HepG2 (cell line): ENCODE measurements at regions not wholly inside any gene's neighbourhood (a gene's known extent, or its start where the extent isn't known, plus 50 kb on each side); places are given as distances from the start of the nearest gene placed in this dataset.

Source experiments
- ATAC-seq: fragments of 200-7000 bp; cut with Tn5 transposase; 3 replicates; pipeline ENCODE4 v1.9.1; 2020; ENCODE audit warnings: mild to moderate bottlenecking, moderate library complexity
- BruUV-seq: library from RNA; stranded (reverse); fragments of 400-500 nt; replicated peaks from 2 replicates; lab custom pipeline; 2021; lab: Mats Ljungman, UMichigan
- CTCF ChIA-PET: fragments of 300-600 bp; formaldehyde crosslinking; extraction: SDS; loops from one replicate; lab custom pipeline; 2021; ENCODE audit warnings: low total read pairs, inconsistent platforms, low intra/inter-chr PET ratio; lab: Yijun Ruan, JAX
- POLR2A ChIA-PET: fragments of 350-600 bp; sonication (Branson Sonifier 250); formaldehyde crosslinking; loops from one replicate; lab custom pipeline; 2020; ENCODE audit warnings: antibody characterized with exemption, inconsistent platforms; lab: Yijun Ruan, JAX
- DNase-seq: peaks from one replicate; pipeline ENCODE4 v3.0.0-alpha.2; 2015; ENCODE audit warnings: low spot score
- FAIRE-seq: peaks from 3 replicates; lab custom pipeline; 2011; peaks lifted over from hg19 to GRCh38; lab: Jason Lieb, UNC
- H2AFZ ChIP-seq: one replicate; pipeline ENCODE4 v1.6.1; 2011; ENCODE audit warnings: low read length, inconsistent platforms
- H3K27ac ChIP-seq: fragments of 300-600 bp; 3 replicates; pipeline ENCODE4 v1.8.0; 2011; ENCODE audit warnings: mixed run types, mild to moderate bottlenecking, mixed read lengths, low read length, inconsistent platforms; ENCODE audit not compliant: insufficient read depth; ENCODE audit errors: extremely low read length
- H3K27me3 ChIP-seq, 2 experiments: fragments of 200-600 bp in 1 of 2; 2 replicates in 1 of 2; 3 replicates in 1 of 2; pipeline versions ENCODE4 v1.6.0 to v1.8.0; 2011; ENCODE audit warnings: low read length in 2 of 2, mild to moderate bottlenecking in 2 of 2, moderate library complexity in 2 of 2, inconsistent platforms in 1 of 2; ENCODE audit not compliant: insufficient read depth in 2 of 2, control insufficient read depth in 1 of 2
- H3K36me3 ChIP-seq, 2 experiments: fragments of 200-600 bp in 1 of 2; replicated peaks in 1 of 2; 2 replicates in 1 of 2; 3 replicates in 1 of 2; pipeline versions ENCODE4 v1.5.1 to v1.8.0; 2011; ENCODE audit warnings: low read length in 2 of 2, inconsistent platforms in 1 of 2; ENCODE audit not compliant: insufficient read depth in 2 of 2, control insufficient read depth in 1 of 2
- H3K4me1 ChIP-seq: 2 replicates; pipeline ENCODE4 v1.5.1; 2012; ENCODE audit warnings: low read length, inconsistent platforms; ENCODE audit not compliant: insufficient read depth
- H3K4me2 ChIP-seq: 2 replicates; pipeline ENCODE4 v1.6.0; 2011; ENCODE audit warnings: low read depth, low read length, inconsistent platforms
- H3K4me3 ChIP-seq, 3 experiments: fragments of 200-600 bp in 1 of 3; sonication (generic), shearing (Covaris generic) in 1 of 3; replicated peaks in 1 of 3; 2 replicates each; pipeline ENCODE4 v1.5.1; 2011 to 2016; ENCODE audit warnings: low read length in 3 of 3, inconsistent platforms in 2 of 3, low read depth in 2 of 3, mild to moderate bottlenecking in 2 of 3, control low read depth in 1 of 3, mixed read lengths in 1 of 3; ENCODE audit not compliant: insufficient read depth in 1 of 3
- H3K79me2 ChIP-seq: one replicate; pipeline ENCODE4 v1.6.1; 2011; ENCODE audit warnings: low read length, inconsistent platforms; ENCODE audit not compliant: insufficient read depth
- H3K9ac ChIP-seq: 2 replicates; pipeline ENCODE4 v1.6.0; 2011; ENCODE audit warnings: mild to moderate bottlenecking, low read depth, low read length, inconsistent platforms; ENCODE audit not compliant: insufficient read depth
- H3K9me3 ChIP-seq: 2 replicates; pipeline ENCODE4 v1.5.1; 2012; ENCODE audit warnings: mild to moderate bottlenecking, low read length
- H4K20me1 ChIP-seq: 2 replicates; pipeline ENCODE4 v1.6.0; 2011; ENCODE audit warnings: inconsistent platforms, mild to moderate bottlenecking, low read length, moderate library complexity; ENCODE audit not compliant: insufficient read depth
- PRDM4 ChIP-seq: sonication (generic); formaldehyde crosslinking; IDR thresholded peaks from 2 replicates; pipeline ENCODE4 v1.9.0; 2021; ENCODE audit warnings: missing genetic modification reagents, borderline replicate concordance
- SRY ChIP-seq: sonication (generic); formaldehyde crosslinking; IDR thresholded peaks from 2 replicates; pipeline ENCODE4 v1.8.0; 2022; ENCODE audit warnings: mild to moderate bottlenecking, missing genetic modification reagents
- ZNF496 ChIP-seq: sonication (generic); formaldehyde crosslinking; IDR thresholded peaks from 2 replicates; pipeline ENCODE4 v1.8.1; 2023; ENCODE audit warnings: mild to moderate bottlenecking, moderate library complexity, missing genetic modification reagents; ENCODE audit not compliant: insufficient replicate concordance
- ZNF605 ChIP-seq: sonication (generic); formaldehyde crosslinking; IDR thresholded peaks from 2 replicates; pipeline ENCODE4 v1.8.0; 2022; ENCODE audit warnings: mild to moderate bottlenecking, missing genetic modification reagents
- WGBS: methylation state at CpG from one replicate; pipeline ENCODE4 v1.1.6; 2017; ENCODE audit warnings: low lambda C conversion rate; 5-methylcytosine and 5-hydroxymethylcytosine counted together
- in situ Hi-C: cut with HindIII; loops from 2 replicates; pipeline ENCODE4 v1.10.0; 2017; ENCODE audit warnings: low pct_unique_long_range_greater_than_20kb; ENCODE audit not compliant: extremely low pct_ligation_motif_present
- intact Hi-C: fragments of 100-400 bp; cut with micrococcal nuclease; formaldehyde crosslinking; loops from one replicate; pipeline ENCODE4 v1.10.0; 2022; ENCODE audit not compliant: unreplicated experiment
- TF ChIP-seq, protein P1 (sequence below): IDR thresholded peaks from 2 replicates; pipeline ENCODE4 v1.6.1; 2012; ENCODE audit warnings: low read depth, low read length, improper control_type of control experiment
- TF ChIP-seq, protein P2 (sequence below): sonication (generic); formaldehyde crosslinking; IDR thresholded peaks from 2 replicates; pipeline ENCODE4 v1.8.1; 2023; ENCODE audit warnings: mild to moderate bottlenecking, moderate library complexity, missing genetic modification reagents

- no peak for FAIRE-seq
- Histone ChIP-seq H4K20me1 (no peaks in the 10 kb centered on the region), H3K4me3 (no peak overlapping the region), H3K4me2 (no peak overlapping the region), H3K79me2 (no peaks in the 10 kb centered on the region), H3K27me3 (no peaks in the 10 kb centered on the region), H3K9me3 (no peaks in the 10 kb centered on the region), H2AFZ (no peak overlapping the region), H3K27ac (no peak overlapping the region), H3K9ac (no peak overlapping the region), H3K36me3 (no peaks in the 10 kb centered on the region), H3K4me1 (no peaks in the 10 kb centered on the region)
- POLR2A ChIA-PET: no interaction called here
- BruUV-seq: no TSS peak
- intact Hi-C loops (no loop called here), in situ Hi-C loops (no loop called here)
- DNase-seq: no peak
- ATAC-seq: no peak
- CTCF ChIA-PET: no interaction called here
- WGBS: 10% methylated on average over 1 of the region's 2 CpGs
- TF ChIP-seq, protein P1, sequence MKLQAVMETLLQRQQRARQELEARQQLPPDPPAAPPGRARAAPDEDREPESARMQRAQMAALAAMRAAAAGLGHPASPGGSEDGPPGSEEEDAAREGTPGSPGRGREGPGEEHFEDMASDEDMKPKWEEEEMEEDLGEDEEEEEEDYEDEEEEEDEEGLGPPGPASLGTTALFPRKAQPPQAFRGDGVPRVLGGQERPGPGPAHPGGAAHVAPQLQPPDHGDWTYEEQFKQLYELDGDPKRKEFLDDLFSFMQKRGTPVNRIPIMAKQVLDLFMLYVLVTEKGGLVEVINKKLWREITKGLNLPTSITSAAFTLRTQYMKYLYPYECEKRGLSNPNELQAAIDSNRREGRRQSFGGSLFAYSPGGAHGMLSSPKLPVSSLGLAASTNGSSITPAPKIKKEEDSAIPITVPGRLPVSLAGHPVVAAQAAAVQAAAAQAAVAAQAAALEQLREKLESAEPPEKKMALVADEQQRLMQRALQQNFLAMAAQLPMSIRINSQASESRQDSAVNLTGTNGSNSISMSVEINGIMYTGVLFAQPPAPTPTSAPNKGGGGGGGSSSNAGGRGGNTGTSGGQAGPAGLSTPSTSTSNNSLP: no peak
These were observed 655.4 kb upstream of the B3GALT2 start for GRCh38 chr1:193841857-193842256.

GRCh38 chr1:193831465-193831864 is 645.1 kb upstream of the B3GALT2 start:
- DNase-seq (no peak), FAIRE-seq (no peak), ATAC-seq (no peak)
- no peaks in the 10 kb centered on the region for H3K36me3 ChIP-seq
- intact Hi-C loops (no loop called here), in situ Hi-C loops (no loop called here)
- H3K4me3 ChIP-seq: no peak overlapping the region
- no peaks in the 10 kb centered on the region for H3K9me3 ChIP-seq
- 4% methylated on average over 1 of the region's 1 CpG for WGBS
- H3K79me2 ChIP-seq: no peaks in the 10 kb centered on the region
- no peaks in the 10 kb centered on the region for H4K20me1 ChIP-seq
- no peaks in the 10 kb centered on the region for H3K4me1 ChIP-seq
- no peak overlapping the region for H3K27ac ChIP-seq
- H3K27me3 ChIP-seq: no peaks in the 10 kb centered on the region
- H3K9ac ChIP-seq: no peak overlapping the region
- H2AFZ ChIP-seq: no peak overlapping the region
- no peak overlapping the region for H3K4me2 ChIP-seq
- ChIA-PET CTCF (no interaction called here), POLR2A (no interaction called here)
- no peak for TF ChIP-seq ZNF496
- TF ChIP-seq ZNF605 (CRISPR knock-in tag): no peak
- TF ChIP-seq PRDM4: no peak
- no peak for TF ChIP-seq SRY (CRISPR knock-in tag)
- TF ChIP-seq, protein P2, sequence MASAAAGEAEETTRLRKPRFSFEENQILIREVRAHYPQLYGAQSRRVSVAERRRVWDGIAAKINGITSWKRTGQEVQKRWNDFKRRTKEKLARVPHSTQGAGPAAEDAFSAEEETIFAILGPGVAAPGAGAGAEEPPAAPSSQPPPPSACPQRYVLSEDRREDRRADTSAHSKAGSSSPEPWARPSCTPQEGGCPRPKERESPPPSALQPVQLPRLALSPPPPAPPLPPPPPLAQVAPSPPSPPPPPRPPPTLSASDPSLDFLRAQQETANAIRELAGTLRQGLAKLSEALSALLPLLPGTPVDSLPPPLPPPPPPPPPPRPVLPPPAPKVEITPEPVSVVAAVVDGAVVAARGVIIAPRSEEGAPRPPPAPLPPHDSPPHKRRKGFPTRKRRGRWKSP (CRISPR knock-in tag): no peak
- no TSS peak for BruUV-seq
